C4-2B (cell line): ENCODE measurements at regions not wholly inside any gene's neighbourhood (a gene's known extent, or its start where the extent isn't known, plus 50 kb on each side); places are given as distances from the start of the nearest gene placed in this dataset.

Experiments
- H3K27ac ChIP-seq: fragments of 450-650 bp; 2 replicates; pipeline ENCODE4 v1.5.1; 2017
- ZFX ChIP-seq: fragments of 450-650 bp; IDR thresholded peaks from 2 replicates; pipeline ENCODE4 v1.6.1; 2017
- TF ChIP-seq, protein P1 (sequence below): fragments of 450-650 bp; conservative IDR thresholded peaks from 2 replicates; pipeline ENCODE4 v1.5.1; 2017; ENCODE audit warnings: mild to moderate bottlenecking

- TF ChIP-seq, protein P1, sequence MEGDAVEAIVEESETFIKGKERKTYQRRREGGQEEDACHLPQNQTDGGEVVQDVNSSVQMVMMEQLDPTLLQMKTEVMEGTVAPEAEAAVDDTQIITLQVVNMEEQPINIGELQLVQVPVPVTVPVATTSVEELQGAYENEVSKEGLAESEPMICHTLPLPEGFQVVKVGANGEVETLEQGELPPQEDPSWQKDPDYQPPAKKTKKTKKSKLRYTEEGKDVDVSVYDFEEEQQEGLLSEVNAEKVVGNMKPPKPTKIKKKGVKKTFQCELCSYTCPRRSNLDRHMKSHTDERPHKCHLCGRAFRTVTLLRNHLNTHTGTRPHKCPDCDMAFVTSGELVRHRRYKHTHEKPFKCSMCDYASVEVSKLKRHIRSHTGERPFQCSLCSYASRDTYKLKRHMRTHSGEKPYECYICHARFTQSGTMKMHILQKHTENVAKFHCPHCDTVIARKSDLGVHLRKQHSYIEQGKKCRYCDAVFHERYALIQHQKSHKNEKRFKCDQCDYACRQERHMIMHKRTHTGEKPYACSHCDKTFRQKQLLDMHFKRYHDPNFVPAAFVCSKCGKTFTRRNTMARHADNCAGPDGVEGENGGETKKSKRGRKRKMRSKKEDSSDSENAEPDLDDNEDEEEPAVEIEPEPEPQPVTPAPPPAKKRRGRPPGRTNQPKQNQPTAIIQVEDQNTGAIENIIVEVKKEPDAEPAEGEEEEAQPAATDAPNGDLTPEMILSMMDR = no peak
- no peak for TF ChIP-seq ZFX
- H3K27ac ChIP-seq = no peak overlapping the region
These were observed 152.6 kb upstream of the HAND2 start for GRCh38 chr4:173682609-173683008.

DNA sequence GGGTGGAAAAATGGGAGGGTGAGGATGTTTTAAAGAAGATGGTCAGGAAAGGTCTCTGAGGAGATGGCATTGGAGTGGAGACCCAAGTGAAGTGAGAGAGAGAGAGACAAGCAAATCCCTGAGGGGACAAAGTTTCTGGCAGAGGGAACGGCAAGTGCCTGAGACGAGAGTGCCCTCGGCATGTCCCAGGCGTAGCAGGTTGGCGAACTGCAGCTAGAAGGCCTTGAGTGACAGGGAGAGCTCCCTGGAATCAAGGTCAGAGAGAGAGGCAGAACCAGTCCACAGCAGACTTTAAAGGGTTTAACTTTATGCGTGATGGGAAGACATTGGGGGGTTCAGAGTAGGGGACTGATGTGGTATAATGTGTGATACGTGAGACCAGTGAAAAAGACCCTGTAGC lies 150.2 kb upstream of the HAND2 start:
- no peak for TF ChIP-seq ZFX
- TF ChIP-seq, protein P1 = no peak
- H3K27ac ChIP-seq = no peak overlapping the region

GRCh38 chr4:173675446-173675845 lies 145.4 kb upstream of the HAND2 start:
- TF ChIP-seq, protein P1 = no peak
- TF ChIP-seq ZFX = no peak
- no peak overlapping the region for H3K27ac ChIP-seq

GRCh38 chr4:173669460-173670179 lies 139.6 kb upstream of the HAND2 start:
- no peak overlapping the region for H3K27ac ChIP-seq
- no peak for TF ChIP-seq ZFX
- TF ChIP-seq, protein P1 = no peak

- H3K27ac ChIP-seq = no peak overlapping the region
- TF ChIP-seq ZFX = no peak
- TF ChIP-seq, protein P1 = no peak
These were observed 131.0 kb upstream of the HAND2 start for GRCh38 chr4:173661001-173661400.

- H3K27ac ChIP-seq = no peak overlapping the region
- TF ChIP-seq, protein P1 = no peak
- no peak for TF ChIP-seq ZFX
These were observed 126.9 kb upstream of the HAND2 start for GRCh38 chr4:173656898-173657297.

DNA sequence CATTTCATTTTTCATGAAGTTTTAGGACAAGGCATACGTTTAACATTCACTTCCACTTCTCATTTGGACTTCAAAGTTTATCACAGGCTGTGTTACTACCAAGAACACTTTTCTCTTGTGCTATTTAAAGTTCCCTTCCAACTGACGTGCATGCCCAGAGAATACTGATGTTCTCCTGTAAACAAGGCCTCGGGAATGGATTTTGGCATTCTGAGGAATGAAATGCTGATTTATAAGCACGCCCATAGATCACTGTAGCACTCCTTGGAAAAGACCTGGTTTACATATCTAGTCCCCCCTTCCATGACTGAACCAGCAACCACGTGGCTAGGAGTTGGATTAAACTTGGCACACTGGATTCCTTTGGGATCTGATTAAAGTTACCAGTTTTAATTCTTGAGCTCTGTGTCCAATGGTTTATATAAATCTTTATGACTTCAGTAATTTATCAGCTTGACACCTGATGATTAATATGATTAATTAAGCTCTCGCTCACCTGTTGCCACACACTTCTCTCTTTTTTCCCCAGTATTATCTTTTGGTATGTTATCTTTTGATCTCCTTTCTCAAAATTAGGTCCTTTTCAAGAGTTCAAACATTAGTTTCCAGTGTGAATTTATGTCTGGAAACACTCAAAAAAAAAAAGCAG lies 122.4 kb upstream of the HAND2 start:
- TF ChIP-seq ZFX = no peak
- TF ChIP-seq, protein P1 = no peak
- H3K27ac ChIP-seq = no peak overlapping the region
